ENCODE measurements at regions not wholly inside any gene's neighbourhood (a gene's known extent, or its start where the extent isn't known, plus 50 kb on each side); places are given as distances from the start of the nearest gene placed in this dataset.

- no peak for TF ChIP-seq Cebpa-rat (IDR thresholded peaks at IDR 0.05)
- peaks cover 10 to 21% (median 18%) of the 10 kb centered on the region in 10 experiments for H3K4me1 ChIP-seq
- no peaks in the 10 kb centered on the region for H3K9me3 ChIP-seq (replicated peaks in 1 of 11)
- H3K4me2 ChIP-seq: peak overlapping the region in 9 of 11 experiments; percentile 44 to 77 (median 67); a peak in 17 of 22 replicates
- H3K4me3 ChIP-seq: no peak overlapping the region
- H3K27me3 ChIP-seq: peaks cover 11 to 53% (median 33%) of the 10 kb centered on the region in 11 experiments; a peak in 20 of 22 replicates
- H3K36me3 ChIP-seq: no peaks in the 10 kb centered on the region
- no peak overlapping the region for H3K9ac ChIP-seq
- no peak overlapping the region for H3K27ac ChIP-seq
- peaks cover 0 to 13% (median 0%) of the 10 kb centered on the region in 11 experiments; a peak in 6 of 22 replicates for H4K20me1 ChIP-seq
These were observed 101.2 kb upstream of the ASB18 start for GRCh38 chr2:236365258-236366048.

DNA sequence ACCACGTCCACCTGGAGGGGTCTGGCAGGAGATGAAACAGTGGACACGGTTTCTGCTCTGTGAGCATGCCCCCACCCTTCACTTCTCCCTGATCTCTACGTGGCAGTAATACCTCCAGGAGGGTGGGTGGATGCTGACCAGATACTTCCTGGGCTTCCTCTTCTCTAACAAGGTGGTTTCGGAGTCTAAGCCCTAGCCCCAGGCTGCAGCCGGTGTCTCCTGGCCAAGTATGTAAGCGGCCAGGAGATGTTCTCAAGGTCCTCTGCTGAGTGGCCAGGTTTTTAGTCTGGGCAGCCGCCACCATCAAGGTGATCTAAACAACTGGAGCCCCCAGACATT is 101.8 kb upstream of the ASB18 start:
- peaks cover 10 to 21% (median 18%) of the 10 kb centered on the region in 10 experiments for H3K4me1 ChIP-seq
- no peak overlapping the region for H3K27ac ChIP-seq
- no peaks in the 10 kb centered on the region for H3K36me3 ChIP-seq
- H3K4me2 ChIP-seq: peak overlapping the region; percentile 31 to 77 (median 66); a peak in 21 of 22 replicates
- no peak overlapping the region for H3K9ac ChIP-seq
- peaks cover 11 to 53% (median 33%) of the 10 kb centered on the region in 11 experiments; a peak in 20 of 22 replicates for H3K27me3 ChIP-seq
- peaks cover 0 to 13% (median 0%) of the 10 kb centered on the region in 11 experiments; a peak in 6 of 22 replicates for H4K20me1 ChIP-seq
- no peak for TF ChIP-seq Cebpa-rat (IDR thresholded peaks at IDR 0.05)
- H3K9me3 ChIP-seq (replicated peaks in 1 of 11): no peaks in the 10 kb centered on the region
- no peak overlapping the region for H3K4me3 ChIP-seq

DNA sequence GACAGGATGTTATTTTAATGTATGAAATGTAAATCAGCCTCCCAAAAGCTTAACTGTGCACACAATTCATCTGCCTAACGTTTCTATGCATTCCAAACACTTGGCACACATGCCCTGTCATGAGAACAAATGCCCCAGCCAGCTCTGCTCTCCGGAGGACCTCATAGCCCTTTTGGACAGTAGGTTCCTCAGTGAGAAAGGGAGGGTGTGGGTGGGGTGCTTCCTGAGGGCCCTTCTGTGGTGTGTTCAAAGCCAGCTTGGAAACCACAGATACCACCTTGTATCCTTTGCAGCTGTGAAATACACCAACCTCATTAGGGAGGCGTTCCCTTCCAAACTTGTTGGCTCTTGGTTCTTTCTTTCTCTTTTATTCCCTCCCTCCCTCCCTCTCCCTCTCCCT is 102.2 kb upstream of the ASB18 start:
- Histone ChIP-seq H3K4me2 (peak overlapping the region; percentile 31 to 79 (median 67); a peak in 20 of 22 replicates), H3K27me3 (peaks cover 11 to 53% (median 33%) of the 10 kb centered on the region in 11 experiments; a peak in 20 of 22 replicates), H3K4me3 (no peak overlapping the region)

DNA sequence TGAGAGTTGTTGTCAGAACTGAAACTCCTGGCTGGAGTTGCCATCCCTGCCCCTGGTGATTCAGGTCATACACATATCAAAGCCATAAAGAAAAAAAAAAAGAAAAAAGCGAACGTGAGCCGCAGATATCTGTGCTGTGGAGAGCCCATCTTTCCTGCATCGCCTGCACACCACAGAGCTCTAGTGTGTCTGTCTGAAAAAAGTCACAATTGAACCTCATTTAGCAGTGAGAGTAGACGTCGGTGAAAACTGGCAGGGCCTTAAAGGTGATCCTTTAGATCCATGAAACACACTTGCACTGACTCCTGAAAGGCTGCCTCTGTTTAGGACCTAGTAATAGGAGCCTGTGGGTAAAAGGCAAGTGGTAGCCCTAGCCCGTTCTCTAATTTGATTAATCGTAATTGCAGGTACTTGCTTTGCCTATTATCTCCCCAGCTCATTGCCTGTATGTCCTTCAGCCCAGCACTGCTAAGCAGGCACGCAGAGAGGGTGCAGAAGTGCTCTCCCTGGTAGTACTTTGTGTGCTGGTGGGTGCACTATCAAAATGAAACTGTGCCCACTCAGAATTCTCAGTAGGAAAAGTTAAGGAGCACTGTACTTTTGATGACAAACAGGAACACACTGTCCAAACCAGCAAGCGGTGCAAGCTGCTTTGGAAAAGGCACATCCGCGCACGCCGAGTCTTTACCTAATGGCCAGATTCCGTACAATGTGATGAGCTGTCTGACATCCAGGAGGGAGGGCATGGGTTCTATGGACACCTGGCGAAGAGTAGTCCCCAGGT is 103.5 kb upstream of the ASB18 start:
- no peak for TF ChIP-seq Cebpa-rat (IDR thresholded peaks at IDR 0.05)
- H3K36me3 ChIP-seq: no peaks in the 10 kb centered on the region
- H3K9ac ChIP-seq: no peak overlapping the region
- no peaks in the 10 kb centered on the region for H3K9me3 ChIP-seq (replicated peaks in 1 of 11)
- peaks cover 10 to 21% (median 18%) of the 10 kb centered on the region in 10 experiments for H3K4me1 ChIP-seq
- no peak overlapping the region for H3K27ac ChIP-seq
- H4K20me1 ChIP-seq: peaks cover 0 to 13% (median 0%) of the 10 kb centered on the region in 11 experiments; a peak in 6 of 22 replicates
- H3K4me2 ChIP-seq: 0 out of 22 replicates have a peak overlapping the region, but pooled peaks of 2 of the 11 experiments have one; percentile 3 to 66
- H3K4me3 ChIP-seq: no peak overlapping the region
- peaks cover 11 to 50% (median 33%) of the 10 kb centered on the region in 11 experiments; a peak in 20 of 22 replicates for H3K27me3 ChIP-seq

More for the DNA sequence above, 102.2 kb upstream of the ASB18 start:
- H3K4me1 ChIP-seq: peaks cover 10 to 21% (median 18%) of the 10 kb centered on the region in 10 experiments
- peaks cover 0 to 13% (median 0%) of the 10 kb centered on the region in 11 experiments; a peak in 6 of 22 replicates for H4K20me1 ChIP-seq
- no peak overlapping the region for H3K27ac ChIP-seq
- no peak overlapping the region for H3K9ac ChIP-seq
- no peaks in the 10 kb centered on the region for H3K9me3 ChIP-seq (replicated peaks in 1 of 11)
- no peaks in the 10 kb centered on the region for H3K36me3 ChIP-seq
- no peak for TF ChIP-seq Cebpa-rat (IDR thresholded peaks at IDR 0.05)

- Histone ChIP-seq H3K4me1 (peaks cover 10 to 21% (median 18%) of the 10 kb centered on the region in 10 experiments), H3K9ac (no peak overlapping the region), H3K9me3 (replicated peaks in 1 of 11) (no peaks in the 10 kb centered on the region), H3K4me2 (no peak overlapping the region), H4K20me1 (peaks cover 0 to 13% (median 0%) of the 10 kb centered on the region in 11 experiments; a peak in 6 of 22 replicates), H3K4me3 (no peak overlapping the region), H3K27ac (no peak overlapping the region), H3K27me3 (peaks cover 11 to 30% (median 24%) of the 10 kb centered on the region in 11 experiments; a peak in 20 of 22 replicates), H3K36me3 (no peaks in the 10 kb centered on the region)
- TF ChIP-seq Cebpa-rat (IDR thresholded peaks at IDR 0.05): no peak
These were observed 105.5 kb upstream of the ASB18 start for GRCh38 chr2:236369661-236370062.

DNA sequence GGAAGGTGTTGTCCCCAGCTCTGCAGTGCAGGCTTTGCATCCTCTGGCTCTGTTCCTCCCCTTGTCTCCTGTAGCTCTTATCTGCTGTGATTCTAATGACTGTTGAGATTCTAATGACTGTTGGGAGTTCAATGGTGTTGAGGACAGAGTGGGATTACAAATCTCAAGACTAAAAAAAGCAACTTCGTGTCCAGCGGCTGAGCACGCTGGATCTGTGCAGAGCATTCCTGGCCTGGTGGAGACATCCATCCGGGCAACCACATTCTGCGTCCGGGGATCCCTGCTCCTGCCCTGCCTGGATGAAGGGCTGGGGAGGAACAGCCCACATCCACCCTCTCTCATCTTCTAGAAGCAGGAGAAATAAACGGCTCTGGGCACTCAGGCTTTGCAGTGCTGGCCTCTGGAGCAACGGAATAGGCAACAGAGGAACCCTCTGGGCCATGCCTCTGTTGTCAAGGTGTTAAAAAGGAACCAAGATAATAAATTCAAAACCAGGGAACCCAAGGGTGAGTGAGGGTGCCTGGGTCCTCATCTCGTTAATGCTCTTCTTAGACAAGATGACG is 106.7 kb upstream of the ASB18 start:
- no peak overlapping the region for H3K27ac ChIP-seq

DNA sequence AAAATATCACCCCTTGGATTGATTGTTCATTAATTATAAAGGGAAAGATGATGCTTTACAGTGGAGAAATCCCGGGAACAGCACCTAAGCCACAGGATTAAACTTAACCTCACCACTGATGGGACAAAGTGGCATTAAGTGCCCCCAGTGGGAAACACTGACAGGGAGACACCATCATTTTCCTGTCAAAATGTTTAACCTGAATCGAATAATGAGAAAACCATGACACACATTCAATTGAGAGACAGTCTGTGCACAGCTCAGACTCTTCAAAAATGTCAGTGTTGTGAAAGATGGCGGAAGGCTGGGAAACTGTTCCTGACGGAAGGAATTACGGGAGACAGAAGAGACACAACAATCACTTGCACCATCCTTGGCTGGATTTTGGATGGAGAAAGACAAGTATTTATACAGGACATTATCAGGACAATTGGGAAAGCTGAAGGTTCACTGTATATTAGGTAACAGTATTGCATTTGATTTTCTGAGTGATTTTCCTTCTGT is 111.8 kb upstream of the ASB18 start:
- Histone ChIP-seq H3K4me3 (no peak overlapping the region), H3K4me2 (no peak overlapping the region), H3K27ac (no peak overlapping the region), H3K27me3 (no peaks in the 10 kb centered on the region), H3K9ac (no peak overlapping the region), H3K4me1 (peaks cover 0 to 15% (median 7%) of the 10 kb centered on the region in 10 experiments; a peak in 11 of 20 replicates), H3K36me3 (no peaks in the 10 kb centered on the region), H4K20me1 (no peaks in the 10 kb centered on the region), H3K9me3 (replicated peaks in 1 of 11) (no peaks in the 10 kb centered on the region)
- TF ChIP-seq Cebpa-rat (IDR thresholded peaks at IDR 0.05): no peak

More for the DNA sequence above, 106.7 kb upstream of the ASB18 start:
- H3K4me2 ChIP-seq: no peak overlapping the region
- H3K9ac ChIP-seq: no peak overlapping the region
- TF ChIP-seq Cebpa-rat (IDR thresholded peaks at IDR 0.05): no peak
- H3K27me3 ChIP-seq: peaks cover 2 to 18% (median 12%) of the 10 kb centered on the region in 11 experiments; a peak in 18 of 22 replicates
- H3K4me3 ChIP-seq: no peak overlapping the region
- peaks cover 9 to 21% (median 15%) of the 10 kb centered on the region in 10 experiments for H3K4me1 ChIP-seq
- no peaks in the 10 kb centered on the region for H3K36me3 ChIP-seq
- peaks cover 0 to 5% (median 0%) of the 10 kb centered on the region in 11 experiments; a peak in 5 of 22 replicates for H4K20me1 ChIP-seq
- no peaks in the 10 kb centered on the region for H3K9me3 ChIP-seq (replicated peaks in 1 of 11)

DNA sequence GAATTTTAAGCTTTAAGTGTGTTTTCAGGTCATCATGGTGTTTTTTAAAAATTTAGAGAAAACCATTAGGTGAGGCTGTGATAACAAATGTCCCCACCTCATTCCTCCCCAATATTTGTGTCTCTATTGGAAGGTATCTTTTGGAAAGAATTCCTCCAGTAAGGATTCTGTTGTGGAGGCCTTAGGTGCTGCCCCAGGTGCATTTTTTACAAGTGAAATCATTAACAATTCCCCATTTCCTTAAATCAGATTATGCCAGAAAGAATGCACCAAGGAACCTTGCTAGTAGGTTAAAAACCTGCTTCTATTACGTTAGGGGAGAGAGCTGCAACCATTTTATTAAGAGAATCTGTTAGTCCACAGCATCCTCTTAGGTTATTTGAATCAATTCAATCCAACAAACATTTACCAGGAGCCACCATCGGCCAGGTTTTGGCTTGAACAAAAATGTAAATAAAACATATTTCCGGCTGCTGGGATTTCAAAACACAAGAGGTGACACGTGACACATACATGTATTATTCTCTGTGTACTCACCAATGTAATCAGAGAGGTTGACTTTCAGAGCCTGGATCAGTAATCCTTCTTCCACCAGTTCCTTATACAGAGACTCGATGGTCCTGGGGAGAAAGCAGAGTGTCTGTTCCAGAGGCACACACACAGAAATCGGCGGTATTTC is 112.5 kb upstream of the ASB18 start:
- Histone ChIP-seq H3K4me2 (no peak overlapping the region), H3K27ac (no peak overlapping the region), H4K20me1 (no peaks in the 10 kb centered on the region), H3K9me3 (replicated peaks in 1 of 11) (no peaks in the 10 kb centered on the region), H3K4me1 (peaks cover 0 to 15% (median 7%) of the 10 kb centered on the region in 10 experiments; a peak in 11 of 20 replicates), H3K27me3 (no peaks in the 10 kb centered on the region), H3K36me3 (no peaks in the 10 kb centered on the region), H3K4me3 (no peak overlapping the region), H3K9ac (no peak overlapping the region)
- TF ChIP-seq Cebpa-rat (IDR thresholded peaks at IDR 0.05): no peak

Measured in BLaER1 treated with 17β-estradiol and CSF1 and Interleukin-3, amounts not matched to agents 10 nM and 100 nM (cell line).